AG08396 (cell line): ENCODE measurements at regions not wholly inside any gene's neighbourhood (a gene's known extent, or its start where the extent isn't known, plus 50 kb on each side); places are given as distances from the start of the nearest gene placed in this dataset.
"Not testable (repeated sequence)": the region's sequence is repeated elsewhere in the genome, so short reads cannot be mapped to it uniquely, and the experiment has no call there.

ENCODE experiments used
- DNase-seq: peaks from one replicate; pipeline ENCODE4 v3.0.0; 2012; ENCODE audit warnings: low spot score, mixed read lengths

- no peak for DNase-seq
Observed at GRCh38 chr1:239107676-239108075, 278.7 kb upstream of the CHRM3 start.

GRCh38 chr1:239106689-239107088 lies 279.7 kb upstream of the CHRM3 start:
- not testable (repeated sequence) for DNase-seq

- DNase-seq, result no peak
Observed at GRCh38 chr1:239098400-239099037, 287.8 kb upstream of the CHRM3 start.

GRCh38 chr1:239091537-239091936 lies 294.8 kb upstream of the CHRM3 start:
- no peak for DNase-seq

- no peak for DNase-seq
Observed at GRCh38 chr1:239084459-239085080, 301.8 kb upstream of the CHRM3 start.

- DNase-seq, result not testable (repeated sequence)
Observed at GRCh38 chr1:239081947-239082346, 304.4 kb upstream of the CHRM3 start.

DNA sequence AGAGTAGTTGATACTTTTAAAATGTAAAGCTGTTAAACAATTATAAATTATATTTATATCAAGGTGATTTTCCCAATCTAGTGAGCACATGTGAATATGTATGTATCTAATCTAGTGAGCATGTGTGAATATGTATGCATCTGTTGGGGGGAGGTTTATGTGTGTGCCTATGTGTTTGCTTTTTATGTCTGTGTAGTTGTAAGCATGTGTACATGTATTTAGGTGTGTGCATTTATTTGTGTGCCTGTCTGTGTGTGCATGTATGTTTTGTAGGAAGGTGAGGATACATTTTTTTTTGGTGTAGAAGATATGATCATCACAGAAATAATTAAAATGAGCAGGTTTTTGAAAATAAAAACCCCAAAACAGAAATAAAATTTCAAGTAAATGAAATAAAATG lies 318.9 kb upstream of the CHRM3 start:
- no peak for DNase-seq

- no peak for DNase-seq
Observed at GRCh38 chr1:239067058-239067457, 319.3 kb upstream of the CHRM3 start.

GRCh38 chr1:239061770-239062169 lies 324.6 kb upstream of the CHRM3 start:
- no peak for DNase-seq

DNA sequence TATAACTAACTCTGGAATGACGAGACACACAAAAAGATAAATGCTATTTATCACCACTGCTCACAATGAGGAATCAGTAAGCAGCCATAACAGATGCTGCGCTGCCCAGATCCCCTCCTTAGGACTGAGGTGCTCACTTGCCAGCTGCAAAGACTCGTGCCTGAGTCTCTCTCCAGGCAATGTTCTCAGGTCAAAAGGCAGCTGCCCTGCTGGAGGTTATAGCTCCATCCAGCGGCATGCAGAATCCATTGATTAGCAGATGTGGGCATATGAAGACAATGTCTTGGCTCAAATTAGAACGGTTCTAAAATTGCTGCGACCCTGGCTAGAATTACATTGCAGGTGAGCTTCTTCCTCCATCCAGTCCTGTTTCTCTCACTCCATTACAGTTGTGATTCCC lies 328.2 kb upstream of the CHRM3 start:
- DNase-seq, result no peak

DNA sequence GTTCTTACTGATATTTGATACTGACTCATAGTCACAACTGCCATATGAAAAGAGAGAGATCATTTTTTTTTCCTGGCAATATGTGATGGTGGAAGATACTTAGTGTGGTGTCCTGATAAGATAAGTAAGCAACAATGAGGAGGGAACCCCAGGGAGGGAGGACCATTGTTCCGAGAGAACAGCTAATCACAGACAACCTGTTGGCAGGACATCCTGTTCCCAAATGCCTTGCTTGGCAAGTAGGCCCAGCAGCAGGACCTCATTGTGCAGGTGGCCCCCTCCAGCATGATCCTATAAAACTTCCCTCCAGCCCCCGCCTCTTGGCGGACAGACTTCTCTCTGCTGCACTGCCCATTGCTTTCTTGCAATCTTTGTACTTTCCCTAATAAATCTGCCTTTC lies 329.4 kb upstream of the CHRM3 start:
- DNase-seq, result no peak

DNA sequence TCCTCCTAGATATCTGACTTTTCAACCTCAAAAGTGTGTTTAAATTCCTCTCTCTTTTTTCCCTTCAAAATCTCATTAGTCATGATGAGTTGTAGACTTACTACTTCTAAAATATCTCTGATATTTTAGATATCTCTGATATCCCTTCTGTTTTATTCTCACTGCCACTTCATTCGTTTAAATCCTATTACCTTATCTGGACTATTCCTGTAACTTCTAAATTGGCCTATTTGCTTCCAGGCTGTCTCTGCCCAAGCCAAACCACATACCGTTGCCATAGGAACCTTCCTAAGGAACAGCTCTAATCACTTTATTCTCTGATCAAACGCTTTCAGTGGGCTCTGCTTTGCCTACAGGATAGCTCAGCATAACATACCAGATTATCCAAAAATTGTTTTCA lies 333.1 kb upstream of the CHRM3 start:
- DNase-seq, result no peak

GRCh38 chr1:239049571-239049970 lies 336.8 kb upstream of the CHRM3 start:
- DNase-seq, result no peak

- no peak for DNase-seq
Observed at GRCh38 chr1:239044829-239045228, 341.5 kb upstream of the CHRM3 start.

DNA sequence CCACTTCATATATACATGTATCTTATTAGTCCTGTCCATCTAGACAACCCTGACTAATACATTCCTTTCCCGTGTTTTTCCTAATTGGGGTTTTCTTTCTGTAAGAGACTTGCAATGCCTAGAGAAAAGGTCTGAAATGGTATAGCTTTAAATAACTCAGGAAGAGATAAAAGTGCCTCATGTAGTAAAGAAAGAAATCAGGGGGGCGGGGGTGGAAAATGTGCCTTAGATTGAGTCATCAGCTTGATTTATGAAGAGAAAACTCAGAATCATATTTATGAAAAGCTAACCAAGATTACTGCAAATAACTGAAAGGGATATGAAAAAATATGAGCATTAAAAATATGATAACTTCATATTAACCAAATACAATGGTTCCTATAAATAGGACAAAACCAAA lies 345.8 kb upstream of the CHRM3 start:
- DNase-seq, result no peak

DNA sequence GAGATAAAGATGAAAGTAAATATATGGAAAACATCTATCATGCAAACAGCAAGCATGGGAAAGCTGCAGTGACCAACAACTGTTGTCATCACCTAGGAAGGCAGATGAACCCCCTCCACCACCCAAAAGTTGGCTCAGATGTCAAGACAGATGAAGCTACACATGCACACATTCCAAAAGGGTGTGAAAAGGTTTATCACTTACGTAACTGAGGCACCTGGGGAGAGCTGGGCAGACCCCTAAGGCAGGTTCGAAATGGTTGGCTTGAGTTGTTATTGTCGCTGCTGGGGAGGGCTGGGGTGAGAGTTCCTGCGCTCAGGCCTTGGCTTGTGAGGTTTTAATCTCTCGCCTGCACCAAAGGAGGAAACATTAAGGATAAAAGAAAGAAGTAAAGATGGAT lies 355.1 kb upstream of the CHRM3 start:
- DNase-seq, result no peak

DNA sequence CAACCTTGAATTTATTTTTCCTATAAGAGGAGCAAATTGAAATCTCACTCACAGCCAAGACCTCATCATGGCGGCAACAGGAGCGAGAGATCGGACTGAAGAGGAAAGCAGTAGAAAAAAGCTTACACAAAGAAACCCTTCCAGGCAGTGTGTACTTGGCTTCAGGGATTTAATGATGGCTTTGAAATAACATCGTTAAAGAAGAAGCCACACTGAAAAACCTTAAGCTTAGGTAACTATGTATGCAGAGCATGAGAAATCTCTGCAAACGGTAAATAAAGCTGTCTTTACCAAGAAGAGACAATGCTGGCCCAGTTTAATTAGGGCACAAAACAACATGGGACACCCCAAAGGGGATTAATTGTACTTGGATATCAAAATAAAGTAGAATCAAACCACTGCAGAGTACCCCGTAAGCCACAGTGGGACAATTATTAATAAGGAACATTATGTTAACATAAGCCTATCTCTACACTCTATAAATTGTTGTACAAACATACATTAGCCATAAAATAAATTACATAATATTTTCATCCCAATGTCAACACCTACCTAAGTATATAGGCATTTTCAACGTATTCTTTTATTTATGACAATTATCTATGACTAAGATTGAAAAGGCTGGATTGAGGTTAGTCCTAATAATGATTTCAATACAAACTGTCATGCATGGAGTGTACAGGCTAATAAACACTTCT lies 360.2 kb upstream of the CHRM3 start:
- no peak for DNase-seq

DNA sequence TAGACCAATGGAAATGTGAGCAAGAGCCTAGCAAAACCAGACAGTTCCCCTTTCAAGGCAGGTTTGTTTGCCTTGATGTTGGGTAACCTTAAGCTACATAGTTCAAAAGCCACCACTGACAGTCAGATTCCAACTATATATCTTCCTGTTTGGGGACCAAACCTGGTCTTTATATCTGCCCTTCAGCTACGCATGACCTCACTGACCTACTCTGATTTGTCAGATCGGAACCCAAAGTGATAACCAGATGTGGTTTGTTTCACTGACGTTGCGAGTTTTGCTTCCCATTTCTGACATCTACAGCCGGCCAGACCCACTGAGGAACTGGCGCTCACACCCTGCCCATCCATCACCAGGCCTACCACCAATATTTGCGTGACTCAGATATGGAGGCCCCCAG lies 361.1 kb upstream of the CHRM3 start:
- DNase-seq, result no peak

DNA sequence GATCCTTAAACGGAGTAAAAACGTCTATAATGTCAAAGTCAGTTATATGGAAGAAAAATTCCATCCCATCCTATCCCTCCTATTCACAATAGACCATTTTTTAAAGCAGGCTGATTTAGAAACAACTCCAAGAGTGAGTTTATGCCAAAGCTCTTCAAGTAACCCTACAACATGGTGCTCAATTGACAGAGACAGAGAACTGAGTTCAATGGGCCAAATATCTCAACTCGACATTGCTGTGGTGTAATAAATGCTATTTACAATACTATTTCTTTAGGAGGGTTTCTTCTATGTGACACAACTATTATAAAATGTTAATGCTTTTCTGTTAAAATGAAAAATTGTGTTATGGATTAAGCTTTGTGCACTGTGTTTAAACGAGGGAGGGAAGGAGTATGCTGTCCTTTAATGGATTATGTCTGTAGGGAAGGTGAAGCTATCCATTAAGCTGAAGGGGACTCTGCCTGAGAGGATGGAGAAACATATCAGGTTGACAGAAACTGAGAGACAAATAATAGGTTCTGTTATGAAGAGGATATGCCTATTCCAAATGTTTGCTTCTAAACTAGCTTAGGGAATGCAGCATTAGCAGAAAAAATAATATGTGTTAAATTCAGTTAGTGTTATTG lies 362.5 kb upstream of the CHRM3 start:
- DNase-seq, result no peak

GRCh38 chr1:239016337-239016736 lies 370.0 kb upstream of the CHRM3 start:
- DNase-seq, result no peak

DNA sequence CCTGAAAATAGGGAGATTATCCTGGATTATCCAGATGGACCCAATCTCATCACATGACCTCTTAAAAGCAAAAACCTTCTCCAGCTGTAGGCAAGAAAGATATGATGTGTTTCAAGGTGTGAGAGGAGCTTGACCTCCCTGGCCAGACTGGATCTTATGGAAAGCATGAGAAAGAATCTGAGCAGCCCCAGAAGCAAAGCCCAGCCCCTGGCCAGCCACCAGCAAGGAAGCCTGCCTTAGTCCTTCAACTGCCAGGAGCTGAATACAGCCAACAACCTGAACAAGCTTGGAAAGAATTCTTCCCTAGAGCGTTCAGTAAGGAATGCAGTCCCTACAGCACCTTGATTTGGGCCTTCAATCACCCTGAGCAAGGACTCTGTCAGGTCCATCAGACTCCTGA lies 375.0 kb upstream of the CHRM3 start:
- DNase-seq, result no peak

DNA sequence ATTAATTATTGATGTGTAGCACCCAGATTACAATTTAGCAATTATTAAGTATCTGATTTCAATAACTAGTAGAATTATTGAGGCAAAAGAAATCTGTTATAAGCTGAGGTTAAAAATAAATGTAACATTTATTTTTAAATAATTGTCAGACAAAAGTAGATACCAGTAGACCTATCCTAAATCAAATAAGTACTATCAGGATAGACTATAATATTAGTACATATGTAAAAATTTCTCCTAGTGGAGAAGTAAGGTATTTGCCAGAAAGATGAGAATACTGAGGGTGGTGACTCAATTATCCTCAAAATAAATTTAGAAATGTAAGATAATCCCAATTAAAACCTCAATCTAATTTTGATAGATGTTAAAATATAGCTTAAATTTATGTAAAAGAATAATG lies 377.8 kb upstream of the CHRM3 start:
- no peak for DNase-seq

- DNase-seq, result no peak
Observed at GRCh38 chr1:239006276-239006675, 380.1 kb upstream of the CHRM3 start.
